Breast epithelium (tissue), 3 donors: ENCODE measurements at regions not wholly inside any gene's neighbourhood (a gene's known extent, or its start where the extent isn't known, plus 50 kb on each side); places are given as distances from the start of the nearest gene placed in this dataset.

ENCODE experiments used
- POLR2A ChIP-seq: fragments of 450-650 bp; IDR thresholded peaks from one replicate; pipeline ENCODE4 v1.6.1; 2016; ENCODE audit warnings: antibody characterized with exemption, mild to moderate bottlenecking, moderate library complexity
- TF ChIP-seq, protein P1 (sequence below), 3 donors: fragments of 450-650 bp; IDR thresholded peaks; one replicate each; pipeline ENCODE4 v1.5.1; 2016 to 2017; ENCODE audit warnings: antibody characterized with exemption in 3 of 3, mild to moderate bottlenecking in 3 of 3, moderate library complexity in 3 of 3

- TF ChIP-seq, protein P1, sequence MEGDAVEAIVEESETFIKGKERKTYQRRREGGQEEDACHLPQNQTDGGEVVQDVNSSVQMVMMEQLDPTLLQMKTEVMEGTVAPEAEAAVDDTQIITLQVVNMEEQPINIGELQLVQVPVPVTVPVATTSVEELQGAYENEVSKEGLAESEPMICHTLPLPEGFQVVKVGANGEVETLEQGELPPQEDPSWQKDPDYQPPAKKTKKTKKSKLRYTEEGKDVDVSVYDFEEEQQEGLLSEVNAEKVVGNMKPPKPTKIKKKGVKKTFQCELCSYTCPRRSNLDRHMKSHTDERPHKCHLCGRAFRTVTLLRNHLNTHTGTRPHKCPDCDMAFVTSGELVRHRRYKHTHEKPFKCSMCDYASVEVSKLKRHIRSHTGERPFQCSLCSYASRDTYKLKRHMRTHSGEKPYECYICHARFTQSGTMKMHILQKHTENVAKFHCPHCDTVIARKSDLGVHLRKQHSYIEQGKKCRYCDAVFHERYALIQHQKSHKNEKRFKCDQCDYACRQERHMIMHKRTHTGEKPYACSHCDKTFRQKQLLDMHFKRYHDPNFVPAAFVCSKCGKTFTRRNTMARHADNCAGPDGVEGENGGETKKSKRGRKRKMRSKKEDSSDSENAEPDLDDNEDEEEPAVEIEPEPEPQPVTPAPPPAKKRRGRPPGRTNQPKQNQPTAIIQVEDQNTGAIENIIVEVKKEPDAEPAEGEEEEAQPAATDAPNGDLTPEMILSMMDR (IDR thresholded peaks at IDR 0.05) = no peak
- no peak for TF ChIP-seq POLR2A
These were observed 533.5 kb downstream of the TBC1D22A start for GRCh38 chr22:47295982-47296381.
